Stimulated activated CD4-positive, alpha-beta T cell treated with anti-CD3 and anti-CD28 coated beads, TNF-alpha, amount 100 ng/mL, for 24 hours (primary cell): ENCODE measurements at regions not wholly inside any gene's neighbourhood (a gene's known extent, or its start where the extent isn't known, plus 50 kb on each side); places are given as distances from the start of the nearest gene placed in this dataset.

Experiments used
- DNase-seq, 3 experiments: peaks; one replicate each; pipeline ENCODE4 v3.0.0-alpha.2; 2020; ENCODE audit warnings: low read depth in 3 of 3

DNA sequence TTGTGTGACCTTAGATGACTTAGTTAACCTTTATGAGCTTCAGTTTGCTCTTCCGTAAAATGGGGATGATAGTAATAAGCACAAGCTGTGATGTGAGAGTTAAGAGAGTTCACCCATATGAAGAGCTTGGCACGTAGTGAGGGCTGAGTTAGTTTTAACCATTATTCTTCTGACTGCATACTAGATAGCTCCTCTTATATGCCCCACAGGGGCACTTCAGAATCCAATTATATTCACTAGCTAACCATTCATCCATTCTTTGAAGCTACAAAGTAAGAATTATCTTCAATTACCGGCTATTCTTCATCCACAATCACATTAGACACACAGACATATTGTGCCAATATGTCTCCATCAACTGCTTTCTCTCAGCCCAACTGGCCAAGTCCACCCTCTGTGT is 159.0 kb upstream of the STT3B start:
- no peak for DNase-seq

DNA sequence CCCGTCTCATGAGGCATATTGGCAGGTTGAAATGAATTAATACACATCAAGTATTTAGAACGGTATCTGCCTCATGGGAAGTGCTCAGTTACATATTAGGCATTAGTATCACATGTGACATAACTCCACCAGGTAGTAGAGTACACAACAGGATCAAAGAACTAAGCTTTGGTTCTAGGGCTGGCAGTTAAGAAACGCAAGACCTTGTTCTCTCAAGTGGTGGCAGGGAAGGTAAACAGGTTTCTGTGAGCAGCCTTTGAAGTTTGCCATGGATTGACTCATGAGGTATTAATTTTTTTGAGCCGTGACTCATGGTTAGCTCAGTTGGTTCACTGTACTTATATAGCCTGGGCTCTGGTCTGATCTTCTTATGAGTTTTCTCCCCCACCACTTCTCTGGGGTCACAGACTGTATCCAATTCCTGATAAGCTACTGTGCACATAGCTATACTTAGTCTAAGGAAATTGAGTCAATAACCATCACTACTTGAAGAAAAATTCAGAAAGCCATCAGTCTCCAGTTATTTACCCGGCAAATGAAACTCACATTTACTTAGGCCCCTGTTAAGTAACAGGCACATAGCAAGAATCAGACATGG is 155.6 kb upstream of the STT3B start:
- peak in 2 of 3 experiments; percentile 2 to 29 for DNase-seq

GRCh38 chr3:31378231-31378630 is 154.5 kb upstream of the STT3B start:
- DNase-seq: no peak

DNA sequence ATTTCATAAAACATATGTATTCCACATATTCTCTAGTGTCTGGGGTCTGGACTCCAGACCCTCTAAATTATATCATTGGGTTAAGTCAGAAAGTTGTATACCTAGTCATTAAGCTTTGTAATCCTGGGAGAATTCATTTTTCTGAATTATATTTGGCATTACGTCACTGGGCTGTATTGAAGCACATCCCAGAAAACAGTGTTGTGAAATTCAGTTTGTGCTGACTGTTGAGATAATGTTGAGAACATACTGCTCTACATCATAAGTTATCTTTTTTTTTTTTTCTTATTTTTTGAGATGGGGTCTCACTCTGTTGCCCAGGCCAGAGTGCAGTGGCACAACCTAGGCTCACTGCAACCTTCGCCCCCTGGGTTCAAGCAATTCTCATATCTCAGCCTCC is 153.1 kb upstream of the STT3B start:
- DNase-seq: no peak

DNA sequence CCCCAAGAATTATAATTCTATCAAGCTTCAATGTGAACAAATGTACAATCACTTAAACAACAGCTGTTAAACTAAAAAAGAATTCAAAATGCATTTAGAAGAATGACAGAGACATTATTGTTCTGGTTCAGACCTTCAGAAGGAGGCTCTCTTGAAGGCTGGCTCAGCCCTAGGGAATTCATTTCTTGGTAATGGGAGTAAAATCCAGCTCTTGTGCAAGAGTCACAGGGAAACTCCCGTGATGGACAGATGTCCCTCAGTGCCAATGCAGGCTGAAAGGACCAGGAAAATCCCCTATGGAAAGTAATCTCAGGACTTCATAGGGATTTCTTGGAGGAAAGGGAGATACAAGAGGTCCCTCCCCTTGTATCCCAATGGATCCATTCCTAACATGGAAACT is 149.9 kb upstream of the STT3B start:
- DNase-seq: no peak

DNA sequence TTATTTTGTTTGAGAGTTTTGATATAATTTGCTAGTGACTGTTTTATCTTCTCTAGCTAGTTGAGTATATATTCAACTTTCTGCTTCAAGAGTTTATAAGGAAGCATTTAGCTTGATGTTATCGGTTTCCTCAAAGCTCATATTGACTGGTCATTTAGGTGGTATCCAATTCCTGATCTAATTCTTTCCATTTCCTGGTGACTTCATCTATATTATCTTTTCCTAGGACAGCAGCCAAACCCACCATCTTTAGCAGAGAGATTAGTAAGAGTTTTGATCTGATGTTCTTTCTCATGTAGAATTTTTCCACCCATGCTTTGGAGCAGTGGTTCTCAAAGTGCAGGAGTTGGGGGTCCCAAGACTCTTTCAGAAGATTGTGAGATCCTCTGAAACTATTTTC is 148.6 kb upstream of the STT3B start:
- no peak for DNase-seq

- no peak for DNase-seq
Measured at GRCh38 chr3:31389939-31390338, 142.8 kb upstream of the STT3B start.

DNA sequence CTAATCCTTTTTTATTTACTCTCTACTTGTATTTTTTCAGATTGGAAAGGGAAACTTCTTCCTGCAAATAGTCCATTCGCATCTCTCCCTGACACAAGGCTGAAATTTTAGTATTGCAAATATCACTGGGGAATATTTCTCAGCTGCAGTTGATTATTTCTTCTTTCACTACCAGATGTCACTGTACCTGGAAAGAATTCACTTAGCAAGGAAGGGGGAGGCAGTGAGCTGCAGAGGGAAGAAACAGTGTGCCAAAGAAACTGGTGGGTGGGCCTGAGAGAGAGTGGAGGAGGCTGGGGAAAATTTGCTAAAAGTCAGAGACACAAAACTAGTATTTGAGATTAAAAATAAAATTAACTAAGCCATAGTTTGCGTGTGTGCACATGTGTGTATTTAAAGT is 142.3 kb upstream of the STT3B start:
- no peak for DNase-seq

- no peak for DNase-seq
Measured at GRCh38 chr3:31391150-31391549, 141.6 kb upstream of the STT3B start.

DNA sequence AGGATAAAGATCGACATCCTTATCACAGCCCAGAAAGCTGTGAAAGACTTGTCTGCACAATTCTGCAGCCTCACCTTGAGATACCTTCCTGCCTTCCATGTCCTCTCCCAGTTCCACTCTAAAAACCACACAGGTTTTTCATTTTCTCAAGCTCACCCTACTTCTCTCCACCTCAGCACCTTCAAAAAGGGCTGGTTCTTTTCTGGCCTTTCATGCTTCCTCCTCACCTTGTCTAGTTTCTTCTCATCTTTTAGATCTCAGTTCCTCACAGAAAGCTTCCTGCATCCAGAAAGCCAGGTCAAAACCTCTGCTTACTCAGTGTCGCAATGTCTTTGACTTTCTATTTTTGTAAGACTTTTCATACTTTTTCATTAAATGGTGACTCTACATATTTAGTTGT is 140.2 kb upstream of the STT3B start:
- DNase-seq: no peak

DNA sequence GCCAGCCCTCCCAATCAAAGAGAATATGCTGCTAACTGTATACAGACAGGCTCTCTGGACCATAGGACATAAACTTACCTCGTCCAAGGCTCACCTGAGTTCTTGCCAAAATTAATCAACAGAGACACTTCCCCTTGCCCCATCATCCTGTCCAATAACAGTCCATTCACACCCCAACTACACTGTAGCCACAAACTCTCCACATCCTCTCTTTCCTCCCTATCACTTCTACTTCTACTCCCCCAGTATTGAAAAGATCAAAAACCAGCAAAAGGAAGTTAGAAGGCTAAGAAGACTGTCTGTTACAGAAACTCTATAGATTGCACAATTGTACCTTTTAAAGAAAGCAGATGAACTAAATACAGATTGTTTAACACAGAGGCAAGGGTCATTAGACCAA is 133.5 kb upstream of the STT3B start:
- no peak for DNase-seq

GRCh38 chr3:31402117-31402516 is 130.6 kb upstream of the STT3B start:
- DNase-seq: no peak

GRCh38 chr3:31403197-31403596 is 129.5 kb upstream of the STT3B start:
- DNase-seq: no peak

- no peak for DNase-seq
Measured at GRCh38 chr3:31404871-31405270, 127.9 kb upstream of the STT3B start.

DNA sequence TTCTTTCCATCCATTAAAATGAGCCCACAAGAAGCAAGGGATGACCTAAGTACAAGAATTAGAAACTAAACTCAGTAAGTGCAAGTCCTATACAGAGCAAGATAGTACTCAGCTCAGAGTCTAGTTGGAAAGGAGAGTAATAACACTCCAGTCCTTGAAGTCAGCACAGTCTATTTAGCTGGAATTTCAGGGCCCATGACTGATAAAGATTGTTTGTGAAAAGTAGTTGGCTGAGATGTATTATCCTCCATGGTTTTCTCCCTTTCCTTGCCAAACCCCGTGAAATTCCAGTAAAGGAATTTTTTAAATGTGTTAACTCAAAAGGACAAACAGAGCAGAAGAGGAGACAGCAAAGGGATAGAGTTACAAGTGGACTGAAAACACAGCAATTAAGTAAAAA is 127.2 kb upstream of the STT3B start:
- no peak for DNase-seq

GRCh38 chr3:31406896-31407295 is 125.8 kb upstream of the STT3B start:
- no peak for DNase-seq

DNA sequence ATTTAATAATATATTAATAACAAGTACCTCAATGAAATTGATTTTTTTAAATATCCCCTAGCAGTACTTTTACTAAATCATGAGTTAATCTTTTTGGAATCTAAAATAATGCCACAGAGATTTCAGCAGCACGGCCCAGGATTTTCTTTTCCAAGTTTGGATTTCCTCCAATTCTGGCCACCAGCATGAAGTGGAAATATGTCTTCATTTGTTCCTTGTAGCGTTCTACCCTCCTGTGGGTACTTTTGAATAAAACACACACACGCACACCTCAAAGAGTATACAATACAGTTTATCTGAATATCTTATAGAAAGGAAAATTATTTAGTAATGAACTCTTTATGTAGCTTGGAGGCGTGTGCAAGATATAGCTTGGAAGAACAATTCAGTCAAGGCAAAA is 125.1 kb upstream of the STT3B start:
- no peak for DNase-seq

GRCh38 chr3:31408720-31409119 is 124.0 kb upstream of the STT3B start:
- DNase-seq: no peak

DNA sequence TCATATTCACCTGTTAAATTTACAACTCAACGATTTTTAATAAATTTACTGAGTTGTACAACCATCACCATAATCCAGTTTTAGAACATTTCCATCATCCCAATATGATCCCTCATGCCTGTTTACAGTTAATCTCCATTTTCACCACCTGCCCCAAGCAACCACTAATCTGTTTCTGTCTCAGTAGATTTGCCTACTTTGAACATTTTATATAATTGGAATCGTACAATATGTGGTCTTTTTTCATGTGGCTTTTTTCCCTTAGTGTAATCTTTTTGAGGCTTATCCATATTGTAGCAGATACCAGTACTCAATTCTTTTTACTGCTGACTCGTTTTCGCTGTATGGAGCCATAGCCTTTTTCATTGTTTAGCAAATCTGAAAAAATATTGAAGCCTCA is 123.3 kb upstream of the STT3B start:
- DNase-seq: no peak

DNA sequence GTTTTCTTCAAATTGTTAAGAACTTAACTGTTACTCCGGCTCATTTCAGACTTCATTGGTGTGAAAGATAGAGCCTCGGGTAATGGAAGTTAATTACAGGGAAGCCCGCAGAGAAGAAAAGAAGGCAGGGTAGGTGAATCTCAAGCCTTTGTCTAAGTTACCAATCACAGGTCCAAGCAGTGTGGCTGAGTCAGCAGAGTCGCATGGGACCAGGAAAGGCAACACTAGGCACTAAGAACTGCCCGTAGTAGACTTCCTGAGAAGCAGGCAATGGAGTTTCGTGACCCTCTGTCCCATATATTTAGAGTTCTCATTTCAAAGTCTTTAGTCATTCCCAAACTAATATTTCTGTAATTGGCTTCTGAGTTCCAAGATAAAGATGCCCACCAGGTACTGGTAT is 122.9 kb upstream of the STT3B start:
- DNase-seq: no peak

- no peak for DNase-seq
Measured at GRCh38 chr3:31410411-31410810, 122.3 kb upstream of the STT3B start.

GRCh38 chr3:31412832-31413231 is 119.9 kb upstream of the STT3B start:
- no peak for DNase-seq

DNA sequence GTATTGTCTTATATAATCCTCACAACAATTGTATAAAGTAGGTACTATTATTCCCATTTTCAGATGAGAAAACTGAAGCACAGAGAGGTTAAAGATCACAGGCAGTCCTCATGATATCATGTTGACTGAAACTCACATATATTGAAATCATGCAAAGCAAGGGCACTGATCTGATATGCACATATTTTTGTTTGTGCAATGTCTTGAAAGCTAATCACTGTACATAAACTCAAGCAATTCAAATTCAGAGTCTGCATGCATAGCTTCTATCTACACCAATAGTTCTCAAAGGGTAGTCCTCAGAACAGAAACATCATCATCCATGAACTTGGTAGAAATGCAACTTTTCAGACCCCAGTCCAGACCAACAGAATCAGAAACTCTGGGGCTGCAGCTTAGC is 119.2 kb upstream of the STT3B start:
- no peak for DNase-seq

GRCh38 chr3:31416980-31417379 is 115.7 kb upstream of the STT3B start:
- no peak for DNase-seq

DNA sequence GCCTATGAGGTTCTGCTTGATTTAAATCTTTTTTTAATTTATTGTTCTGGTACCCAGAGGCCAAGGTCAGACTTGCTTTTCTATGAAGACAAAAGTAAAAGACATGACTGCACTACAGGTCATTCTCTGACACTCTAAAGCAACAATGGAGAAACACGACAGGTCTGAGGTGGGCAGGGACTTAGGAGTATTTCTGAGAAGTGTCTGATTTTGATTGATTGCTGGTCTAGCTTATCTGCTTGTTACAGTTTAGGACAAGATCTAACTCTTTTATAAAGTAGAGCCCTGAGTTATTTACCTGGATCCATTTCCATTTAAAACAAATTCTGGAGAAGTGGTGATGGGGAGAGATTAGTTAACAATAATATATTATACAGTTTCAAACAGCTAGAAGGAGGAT is 115.2 kb upstream of the STT3B start:
- no peak for DNase-seq
